Effector memory CD8-positive, alpha-beta T cell (primary cell): ENCODE measurements at regions not wholly inside any gene's neighbourhood (a gene's known extent, or its start where the extent isn't known, plus 50 kb on each side); places are given as distances from the start of the nearest gene placed in this dataset.
"Not testable (repeated sequence)": the region's sequence is repeated elsewhere in the genome, so short reads cannot be mapped to it uniquely, and the experiment has no call there.

ENCODE experiments used
- ATAC-seq: fragments of 150-1000 bp; cut with Tn5 transposase; replicated peaks from 2 replicates; pipeline ENCODE4 v1.10.0; 2021; ENCODE audit warnings: mild to moderate bottlenecking, moderate library complexity
- DNase-seq, 3 experiments: peaks; one replicate each; pipeline ENCODE4 v3.0.0; 2021
- H3K27ac Mint-ChIP-seq, 2 donors: one replicate each; pipeline ENCODE4 v1.8.0; 2022; ENCODE audit warnings: mild to moderate bottlenecking in 2 of 2, mixed read lengths in 2 of 2, moderate library complexity in 2 of 2
- H3K27me3 Mint-ChIP-seq, 2 donors: one replicate each; pipeline ENCODE4 v1.8.0; 2022; ENCODE audit warnings: mixed read lengths in 2 of 2
- H3K36me3 Mint-ChIP-seq: one replicate; pipeline ENCODE4 v1.8.0; 2022; ENCODE audit warnings: mild to moderate bottlenecking, moderate library complexity, mixed read lengths; ENCODE audit not compliant: insufficient read depth
- H3K4me1 Mint-ChIP-seq, 2 donors: one replicate each; pipeline ENCODE4 v1.8.0; 2022; ENCODE audit warnings: low read depth in 2 of 2, mixed read lengths in 2 of 2
- H3K4me3 Mint-ChIP-seq, 2 donors: one replicate each; pipeline ENCODE4 v1.8.0; 2022; ENCODE audit warnings: mild to moderate bottlenecking in 2 of 2, mixed read lengths in 2 of 2, moderate library complexity in 2 of 2
- H3K9me3 Mint-ChIP-seq, 2 donors: one replicate each; pipeline ENCODE4 v1.8.0; 2022; ENCODE audit warnings: mixed read lengths in 2 of 2

DNA sequence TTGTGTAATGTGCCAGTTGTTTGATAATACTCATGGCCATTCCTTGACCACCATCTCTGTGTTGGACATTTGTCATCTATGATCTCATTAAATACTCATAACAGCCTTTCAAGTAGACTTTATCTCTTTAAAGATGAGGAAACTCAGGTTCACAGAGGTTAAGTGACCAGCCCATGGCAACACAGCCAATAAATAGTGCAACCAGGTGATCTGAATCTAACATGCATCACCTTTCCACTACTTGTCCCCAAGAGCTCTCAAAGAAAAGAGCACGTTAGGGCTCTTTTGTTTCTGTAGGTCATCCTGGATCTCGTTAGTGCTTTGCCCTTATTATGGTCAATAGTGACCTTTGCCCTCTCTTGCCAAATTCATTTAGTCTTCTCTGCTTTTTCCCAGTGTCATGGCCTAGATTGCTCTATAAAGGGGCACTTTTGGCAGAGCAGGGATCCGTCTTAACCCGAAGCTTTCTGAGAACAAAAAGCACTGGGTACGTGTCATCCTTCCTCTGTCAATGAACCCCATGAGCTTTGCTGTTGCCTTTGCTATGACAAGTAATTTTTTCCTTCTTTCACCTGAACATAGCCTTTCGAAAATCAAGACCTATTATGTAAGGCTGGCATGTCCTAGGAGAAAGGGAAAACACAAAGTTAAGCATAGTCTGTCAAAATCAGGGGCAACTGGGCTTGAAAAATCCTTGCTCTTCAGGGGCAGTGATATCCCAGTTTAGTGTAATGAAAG is 88.0 kb upstream of the PLXNA2 start:
- H3K4me3 Mint-ChIP-seq = no peak overlapping the region
- ATAC-seq (no peak), DNase-seq (no peak)
- no peaks in the 10 kb centered on the region for H3K36me3 Mint-ChIP-seq
- no peaks in the 10 kb centered on the region for H3K9me3 Mint-ChIP-seq
- H3K27ac Mint-ChIP-seq = no peak overlapping the region
- no peaks in the 10 kb centered on the region for H3K4me1 Mint-ChIP-seq
- peaks cover 29 to 57% of the 10 kb centered on the region in 2 donors for H3K27me3 Mint-ChIP-seq

DNA sequence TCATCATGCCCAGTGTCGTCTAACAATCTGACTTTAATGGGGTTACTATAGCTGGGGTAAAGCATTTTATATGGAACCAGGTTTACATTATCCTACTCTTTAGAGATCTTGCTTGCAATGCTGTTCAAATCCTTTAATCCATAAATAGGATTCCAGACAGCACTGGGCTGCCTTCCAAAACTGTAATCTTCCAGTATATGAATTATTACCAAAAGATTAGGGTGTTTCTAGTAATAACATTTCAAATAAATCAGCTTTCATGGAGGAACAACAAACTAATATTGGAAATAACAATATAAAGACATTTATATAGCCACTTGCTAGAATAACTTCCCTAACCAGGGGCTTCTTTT is 88.6 kb upstream of the PLXNA2 start:
- Mint-ChIP-seq H3K4me1 (no peaks in the 10 kb centered on the region), H3K36me3 (no peaks in the 10 kb centered on the region), H3K27ac (no peak overlapping the region), H3K27me3 (peaks cover 25 to 56% of the 10 kb centered on the region in 2 donors), H3K4me3 (no peak overlapping the region), H3K9me3 (no peaks in the 10 kb centered on the region)
- DNase-seq = no peak
- ATAC-seq = no peak

DNA sequence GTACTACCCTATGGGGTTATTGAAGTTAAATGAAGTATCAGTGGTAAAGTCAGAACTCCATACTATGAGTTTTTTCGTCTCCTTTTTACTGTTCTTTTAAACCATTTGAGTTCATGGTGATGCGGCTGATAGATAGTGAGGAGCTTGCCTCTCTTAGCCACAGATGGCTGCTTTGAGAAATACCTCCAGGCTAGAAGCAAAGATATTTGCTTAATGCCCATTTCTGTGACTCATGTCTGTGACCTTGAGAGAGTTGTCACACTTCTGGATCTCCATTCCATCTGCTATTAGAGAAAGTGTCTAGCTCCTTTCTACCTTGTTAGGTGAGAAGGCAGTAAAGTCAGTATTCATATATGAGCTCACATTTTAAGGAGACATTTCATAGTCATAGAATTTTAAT is 89.5 kb upstream of the PLXNA2 start:
- Mint-ChIP-seq H3K27me3 (peaks cover 26 to 56% of the 10 kb centered on the region in 2 donors), H3K4me1 (no peaks in the 10 kb centered on the region), H3K9me3 (no peaks in the 10 kb centered on the region), H3K4me3 (no peak overlapping the region), H3K36me3 (no peaks in the 10 kb centered on the region), H3K27ac (no peak overlapping the region)
- ATAC-seq (no peak), DNase-seq (no peak)

DNA sequence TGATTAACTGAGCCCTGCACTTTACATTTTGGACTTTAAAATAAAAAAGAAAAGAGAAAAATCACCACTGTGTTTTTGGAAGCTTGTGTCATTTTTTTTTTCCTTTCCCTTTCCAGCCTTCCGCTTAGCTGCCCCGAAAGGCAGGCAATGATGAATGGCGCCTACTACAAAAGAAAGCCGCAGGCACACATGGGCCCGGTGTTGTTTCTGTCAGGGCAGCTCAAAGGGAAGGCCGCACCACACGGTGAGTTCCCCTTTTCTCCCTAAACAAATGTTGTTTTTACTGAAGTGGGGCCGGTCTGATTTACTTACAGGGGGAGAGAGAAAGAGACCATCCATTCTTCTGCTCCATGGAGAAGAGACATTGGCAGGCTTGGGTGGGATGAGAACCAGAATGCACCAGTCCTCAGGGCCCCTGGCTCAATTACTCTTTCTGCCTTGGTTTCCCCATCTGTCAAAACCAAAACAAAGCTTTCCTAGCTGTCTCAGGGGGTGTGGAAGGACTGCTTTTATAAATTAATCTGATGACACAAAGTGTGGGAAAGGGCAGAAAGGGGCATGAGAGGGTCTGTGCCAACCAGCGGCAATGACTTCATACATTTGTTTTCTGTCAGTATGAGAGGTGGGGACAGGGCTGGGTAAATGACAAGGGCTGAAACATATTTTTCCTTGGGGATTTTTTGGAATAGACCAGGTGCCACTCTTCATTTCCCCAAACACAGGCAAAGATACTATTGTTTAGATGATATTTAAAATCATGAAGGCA is 91.4 kb upstream of the PLXNA2 start:
- no peaks in the 10 kb centered on the region for H3K4me1 Mint-ChIP-seq
- DNase-seq (no peak), ATAC-seq (no peak)
- peaks cover 25 to 62% of the 10 kb centered on the region in 2 donors for H3K27me3 Mint-ChIP-seq
- no peak overlapping the region for H3K4me3 Mint-ChIP-seq
- H3K9me3 Mint-ChIP-seq = no peaks in the 10 kb centered on the region
- no peak overlapping the region for H3K27ac Mint-ChIP-seq
- no peaks in the 10 kb centered on the region for H3K36me3 Mint-ChIP-seq

DNA sequence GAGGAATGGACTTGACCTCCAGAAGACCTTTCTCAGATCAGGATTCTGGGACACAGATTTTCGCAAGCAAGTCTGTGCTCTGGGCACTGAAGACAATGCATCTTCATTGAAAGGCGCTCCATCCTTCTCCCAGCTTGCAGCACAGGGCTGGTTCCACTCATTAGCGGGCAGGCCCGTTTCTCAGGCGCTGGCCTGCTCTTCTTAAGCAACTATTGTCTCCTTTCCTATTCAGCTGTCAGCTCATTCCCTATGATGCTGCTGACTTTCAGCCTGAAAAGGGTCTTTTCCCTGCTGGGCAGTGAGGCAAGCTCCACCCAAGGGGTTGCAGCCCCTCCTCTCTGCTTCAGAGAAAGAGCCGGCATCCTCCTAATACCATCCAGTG is 91.9 kb upstream of the PLXNA2 start:
- DNase-seq (no peak), ATAC-seq (no peak)
- H3K4me3 Mint-ChIP-seq = no peak overlapping the region
- no peak overlapping the region for H3K27ac Mint-ChIP-seq
- no peaks in the 10 kb centered on the region for H3K4me1 Mint-ChIP-seq
- H3K27me3 Mint-ChIP-seq = peaks cover 25 to 62% of the 10 kb centered on the region in 2 donors
- no peaks in the 10 kb centered on the region for H3K9me3 Mint-ChIP-seq
- no peaks in the 10 kb centered on the region for H3K36me3 Mint-ChIP-seq

DNA sequence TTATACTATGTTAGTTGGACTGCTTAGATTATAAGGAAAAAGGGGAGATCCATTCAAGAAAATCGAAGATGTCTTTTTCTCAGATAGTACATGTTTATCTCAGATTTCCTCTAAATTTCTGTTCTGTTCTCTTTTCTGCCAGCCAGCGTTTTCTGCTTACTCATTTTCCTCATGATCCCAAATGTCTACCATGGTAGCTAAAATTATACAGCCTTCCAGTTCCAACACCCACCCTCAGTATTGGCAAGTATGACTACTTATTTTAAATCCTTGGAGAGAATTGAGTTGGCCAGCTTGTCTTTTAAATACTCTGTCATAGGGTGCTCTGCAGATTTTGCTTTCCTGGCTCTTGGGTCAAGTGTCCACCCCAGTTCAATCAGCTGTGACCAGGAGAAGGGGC is 95.7 kb upstream of the PLXNA2 start:
- H3K4me3 Mint-ChIP-seq = no peak overlapping the region
- no peak overlapping the region for H3K27ac Mint-ChIP-seq
- no peaks in the 10 kb centered on the region for H3K4me1 Mint-ChIP-seq
- ATAC-seq (no peak), DNase-seq (no peak)
- H3K27me3 Mint-ChIP-seq = peaks cover 25 to 48% of the 10 kb centered on the region in 2 donors
- no peaks in the 10 kb centered on the region for H3K9me3 Mint-ChIP-seq
- no peaks in the 10 kb centered on the region for H3K36me3 Mint-ChIP-seq

DNA sequence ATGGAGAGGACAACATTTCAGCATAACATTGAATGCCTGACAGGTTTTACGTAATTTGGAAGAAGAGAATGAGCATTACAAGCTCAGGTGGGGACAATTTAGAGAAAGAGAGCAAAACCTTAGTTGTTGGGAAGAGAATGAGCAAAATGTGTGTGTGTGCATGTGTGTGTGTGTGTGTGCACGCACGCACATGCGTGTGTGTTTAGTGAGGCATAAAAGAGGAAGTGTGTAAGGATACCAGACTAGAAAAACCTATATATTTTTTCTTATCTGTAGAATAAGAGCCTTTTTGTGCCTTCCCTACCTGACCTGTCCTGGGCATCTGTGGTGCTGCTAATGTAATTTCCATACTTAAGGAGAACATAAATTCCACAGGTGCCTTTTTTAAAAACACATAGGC is 99.0 kb upstream of the PLXNA2 start:
- Mint-ChIP-seq H3K4me3 (no peak overlapping the region), H3K27ac (no peak overlapping the region), H3K36me3 (no peaks in the 10 kb centered on the region), H3K4me1 (no peaks in the 10 kb centered on the region), H3K9me3 (no peaks in the 10 kb centered on the region), H3K27me3 (peaks cover 16 to 38% of the 10 kb centered on the region in 2 donors)
- ATAC-seq (no peak), DNase-seq (no peak)

DNA sequence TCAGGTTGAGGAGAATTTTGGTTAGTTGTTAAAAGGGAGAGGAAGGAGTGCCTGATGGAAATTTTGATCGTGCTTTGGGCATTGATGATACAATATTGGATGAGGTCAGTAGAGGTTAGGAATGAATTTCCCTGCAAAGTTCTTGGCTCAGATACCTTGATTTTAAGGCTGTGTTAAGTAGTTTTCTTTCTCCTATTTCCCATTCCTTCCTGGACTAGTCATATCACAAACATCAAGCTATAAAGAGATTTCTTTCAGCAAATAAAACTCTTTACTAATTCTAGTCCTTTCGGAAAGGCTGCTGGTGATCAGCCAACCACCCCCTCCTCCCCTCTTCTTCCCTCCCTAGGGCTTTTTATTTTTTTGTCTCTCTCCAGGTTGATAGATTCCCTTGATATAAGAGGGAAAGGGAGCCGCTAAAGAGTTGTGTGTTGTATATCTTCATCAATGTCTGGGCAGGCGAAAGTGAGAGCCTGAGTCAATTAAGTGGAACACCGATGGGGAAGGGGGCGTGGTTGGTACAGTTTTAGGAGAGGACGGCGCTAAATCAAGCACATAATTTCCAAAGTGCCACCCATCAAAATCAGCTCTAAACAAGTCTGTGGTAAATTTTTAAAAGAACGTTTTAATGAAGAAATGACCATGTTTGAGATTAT is 100.1 kb upstream of the PLXNA2 start:
- Mint-ChIP-seq H3K27me3 (peaks cover 6 to 33% of the 10 kb centered on the region in 2 donors), H3K36me3 (no peaks in the 10 kb centered on the region), H3K9me3 (no peaks in the 10 kb centered on the region), H3K4me3 (no peak overlapping the region), H3K4me1 (no peaks in the 10 kb centered on the region), H3K27ac (no peak overlapping the region)
- no peak for ATAC-seq
- no peak for DNase-seq

DNA sequence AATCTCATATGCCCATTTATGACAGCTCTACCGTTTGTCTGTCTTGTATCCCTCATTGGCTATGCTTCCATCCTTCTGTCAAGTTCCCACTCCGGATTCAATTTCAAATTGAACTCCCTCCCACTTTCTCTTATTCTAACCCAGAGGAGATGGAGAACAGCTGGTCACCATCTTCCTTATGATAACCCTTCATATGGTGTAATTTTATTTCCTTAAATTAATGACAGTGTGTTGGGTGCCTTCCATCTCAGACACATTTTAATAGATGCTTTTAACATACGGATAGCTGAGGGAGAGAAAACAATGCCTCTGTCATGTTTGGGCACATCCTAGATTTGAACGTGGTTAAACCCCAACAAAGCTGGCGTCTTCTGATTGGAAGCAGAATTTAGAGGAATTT is 103.0 kb upstream of the PLXNA2 start:
- H3K36me3 Mint-ChIP-seq = no peaks in the 10 kb centered on the region
- no peak overlapping the region for H3K27ac Mint-ChIP-seq
- H3K27me3 Mint-ChIP-seq = peaks cover 0 to 35% of the 10 kb centered on the region in 2 donors
- DNase-seq = no peak
- H3K4me3 Mint-ChIP-seq = no peak overlapping the region
- no peaks in the 10 kb centered on the region for H3K4me1 Mint-ChIP-seq
- no peaks in the 10 kb centered on the region for H3K9me3 Mint-ChIP-seq
- no peak for ATAC-seq

DNA sequence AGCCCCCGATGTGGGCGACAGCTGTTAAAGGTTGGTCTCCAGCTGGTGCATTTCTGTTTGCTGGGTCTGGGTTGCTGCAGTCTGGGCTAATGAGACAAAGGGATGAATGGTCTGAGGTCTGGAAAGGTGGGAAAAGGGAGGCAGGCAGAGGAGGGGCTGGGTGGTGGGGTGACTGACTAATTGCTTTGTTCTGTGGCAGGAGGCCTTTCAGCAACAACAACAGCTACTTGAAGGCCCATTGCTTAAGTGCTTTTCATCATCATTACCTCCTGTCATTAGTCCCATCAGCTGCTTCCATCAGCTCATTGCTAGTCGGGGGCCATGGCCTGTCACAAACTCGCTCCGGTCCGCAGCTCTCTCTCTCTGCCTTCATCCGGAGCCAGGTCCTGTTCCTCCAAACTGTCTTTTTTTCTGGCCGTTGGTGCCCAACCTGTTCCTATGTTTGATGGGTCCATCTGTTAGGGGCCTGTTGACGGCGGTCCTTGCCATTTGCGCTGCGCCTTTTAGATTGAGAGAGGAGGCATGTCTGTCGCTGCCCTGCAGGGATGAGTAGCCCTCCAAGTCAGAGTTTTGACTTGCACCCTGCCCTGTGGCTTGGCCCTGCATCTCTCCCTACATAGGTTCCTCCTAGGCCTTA is 105.6 kb upstream of the PLXNA2 start:
- Mint-ChIP-seq H3K36me3 (no peaks in the 10 kb centered on the region), H3K9me3 (no peaks in the 10 kb centered on the region), H3K27me3 (peaks cover 0 to 26% of the 10 kb centered on the region in 2 donors), H3K4me3 (no peak overlapping the region), H3K27ac (no peak overlapping the region), H3K4me1 (no peaks in the 10 kb centered on the region)
- no peak for DNase-seq
- ATAC-seq = no peak

DNA sequence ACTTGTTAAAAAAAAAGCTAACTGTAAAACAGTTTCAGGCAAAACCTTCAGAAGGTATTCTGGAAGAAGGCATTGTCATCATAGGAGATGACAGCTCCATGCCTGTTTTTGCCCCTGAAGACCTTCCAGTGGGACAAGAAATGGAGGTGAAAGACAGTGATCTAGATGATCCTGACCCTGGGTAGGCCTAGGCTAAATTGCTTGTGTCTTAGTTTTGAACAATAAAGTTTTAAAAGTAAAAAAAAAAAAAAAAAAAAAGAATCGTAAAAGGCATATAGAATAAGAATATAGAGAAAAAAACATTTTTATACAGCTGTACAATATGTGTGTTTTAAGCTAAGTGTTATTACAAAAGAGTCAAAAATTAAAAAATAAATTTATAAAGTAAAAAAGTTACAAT is 106.6 kb upstream of the PLXNA2 start:
- Mint-ChIP-seq H3K4me1 (no peaks in the 10 kb centered on the region), H3K27me3 (peaks cover 0 to 23% of the 10 kb centered on the region in 2 donors), H3K36me3 (no peaks in the 10 kb centered on the region), H3K27ac (no peak overlapping the region), H3K4me3 (no peak overlapping the region), H3K9me3 (no peaks in the 10 kb centered on the region)
- ATAC-seq (no peak), DNase-seq (no peak)

DNA sequence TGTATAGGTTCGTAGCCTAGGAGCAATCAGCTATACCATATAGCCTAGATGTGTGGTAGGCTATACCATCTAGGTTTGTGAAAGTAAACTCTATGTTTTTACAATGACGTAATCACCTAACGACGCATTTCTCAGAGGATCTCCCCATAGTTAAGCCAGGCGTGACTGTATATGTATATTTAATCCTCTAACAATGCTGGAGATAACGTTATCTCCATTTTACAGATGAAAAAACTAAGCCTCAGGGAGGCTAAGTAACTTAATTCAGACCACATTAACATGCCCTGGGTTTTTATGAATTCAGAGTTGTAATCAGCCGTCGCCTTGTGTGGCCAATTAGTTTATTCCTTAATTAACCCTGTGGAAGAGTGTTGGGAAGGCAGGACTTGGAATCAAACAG is 107.7 kb upstream of the PLXNA2 start:
- H3K27ac Mint-ChIP-seq = no peak overlapping the region
- no peaks in the 10 kb centered on the region for H3K9me3 Mint-ChIP-seq
- H3K4me1 Mint-ChIP-seq = no peaks in the 10 kb centered on the region
- DNase-seq (no peak), ATAC-seq (no peak)
- no peaks in the 10 kb centered on the region for H3K36me3 Mint-ChIP-seq
- no peak overlapping the region for H3K4me3 Mint-ChIP-seq
- peaks cover 0 to 17% of the 10 kb centered on the region in 2 donors for H3K27me3 Mint-ChIP-seq

DNA sequence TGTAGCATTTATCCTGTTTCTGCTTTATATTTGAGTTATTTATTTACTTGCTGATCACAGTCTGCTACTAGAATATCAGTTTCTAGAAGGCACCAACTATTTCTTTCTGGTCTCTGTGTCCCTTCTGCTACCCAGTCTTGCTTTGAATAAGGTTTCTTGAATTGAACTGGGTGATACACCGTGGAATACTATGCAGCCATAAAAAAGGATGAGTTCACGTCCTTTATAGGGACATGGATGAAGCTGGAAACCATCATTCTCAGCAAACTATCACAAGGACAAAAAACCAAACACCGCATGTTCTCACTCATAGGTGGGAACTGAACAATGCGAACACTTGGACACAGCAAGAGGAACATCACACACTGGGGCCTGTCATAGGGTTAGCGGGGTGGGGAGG is 109.6 kb upstream of the PLXNA2 start:
- not testable (repeated sequence) for ATAC-seq, H3K4me1 Mint-ChIP-seq

More for the DNA sequence above, 109.6 kb upstream of the PLXNA2 start:
- DNase-seq, H3K36me3 Mint-ChIP-seq, H3K4me3 Mint-ChIP-seq, H3K27me3 Mint-ChIP-seq, H3K9me3 Mint-ChIP-seq, H3K27ac Mint-ChIP-seq: not testable (repeated sequence)
